ENCODE measurements at regions not wholly inside any gene's neighbourhood (a gene's known extent, or its start where the extent isn't known, plus 50 kb on each side); places are given as distances from the start of the nearest gene placed in this dataset.
A peak's percentile ranks its signal among the peaks of the same experiment; 100 is the strongest.
"Not testable (repeated sequence)": the region's sequence is repeated elsewhere in the genome, so short reads cannot be mapped to it uniquely, and the experiment has no call there.

- no peak for DNase-seq (ENCODE audit: low read depth in 2 of 2, low spot score in 1 of 2)
Observed at GRCh38 chr2:37569131-37569823, 102.2 kb downstream of the CDC42EP3 start.

GRCh38 chr2:37569986-37570679 lies 101.3 kb downstream of the CDC42EP3 start:
- no peak for DNase-seq (ENCODE audit: low read depth in 2 of 2, low spot score in 1 of 2)

- DNase-seq (ENCODE audit: low read depth in 2 of 2, low spot score in 1 of 2) = no peak
Observed at GRCh38 chr2:37570773-37571586, 100.5 kb downstream of the CDC42EP3 start.

GRCh38 chr2:37571587-37572136 lies 99.8 kb downstream of the CDC42EP3 start:
- DNase-seq (ENCODE audit: low read depth in 2 of 2, low spot score in 1 of 2) = no peak

GRCh38 chr2:37573451-37574388 lies 97.7 kb downstream of the CDC42EP3 start:
- no peak for DNase-seq (ENCODE audit: low read depth in 2 of 2, low spot score in 1 of 2)

GRCh38 chr2:37575780-37576179 lies 95.7 kb downstream of the CDC42EP3 start:
- no peak for DNase-seq (ENCODE audit: low read depth in 2 of 2, low spot score in 1 of 2)

GRCh38 chr2:37576194-37576593 lies 95.2 kb downstream of the CDC42EP3 start:
- DNase-seq (ENCODE audit: low read depth in 2 of 2, low spot score in 1 of 2) = not testable (repeated sequence)

- no peak for DNase-seq (ENCODE audit: low read depth in 2 of 2, low spot score in 1 of 2)
Observed at GRCh38 chr2:37576831-37577230, 94.6 kb downstream of the CDC42EP3 start.

- DNase-seq (ENCODE audit: low read depth in 2 of 2, low spot score in 1 of 2) = no peak
Observed at GRCh38 chr2:37579192-37579713, 92.2 kb downstream of the CDC42EP3 start.

- not testable (repeated sequence) for DNase-seq (ENCODE audit: low read depth in 2 of 2, low spot score in 1 of 2)
Observed at GRCh38 chr2:37579949-37580348, 91.5 kb downstream of the CDC42EP3 start.

GRCh38 chr2:37581433-37581832 lies 90.0 kb downstream of the CDC42EP3 start:
- no peak for DNase-seq (ENCODE audit: low read depth in 2 of 2, low spot score in 1 of 2)

GRCh38 chr2:37582481-37583220 lies 88.8 kb downstream of the CDC42EP3 start:
- no peak for DNase-seq (ENCODE audit: low read depth in 2 of 2, low spot score in 1 of 2)

GRCh38 chr2:37583402-37583801 lies 88.0 kb downstream of the CDC42EP3 start:
- no peak for DNase-seq (ENCODE audit: low read depth in 2 of 2, low spot score in 1 of 2)

GRCh38 chr2:37583867-37584266 lies 87.6 kb downstream of the CDC42EP3 start:
- DNase-seq (ENCODE audit: low read depth in 2 of 2, low spot score in 1 of 2) = no peak

- peak in 1 of 2 donors; percentile 28 for DNase-seq (ENCODE audit: low read depth in 2 of 2, low spot score in 1 of 2)
Observed at GRCh38 chr2:37585295-37585908, 86.0 kb downstream of the CDC42EP3 start.

GRCh38 chr2:37585982-37586621 lies 85.3 kb downstream of the CDC42EP3 start:
- peak; percentile 49 to 63 for DNase-seq (ENCODE audit: low read depth in 2 of 2, low spot score in 1 of 2)

GRCh38 chr2:37586663-37587317 lies 84.7 kb downstream of the CDC42EP3 start:
- DNase-seq (ENCODE audit: low read depth in 2 of 2, low spot score in 1 of 2) = no peak

GRCh38 chr2:37587817-37588216 lies 83.6 kb downstream of the CDC42EP3 start:
- no peak for DNase-seq (ENCODE audit: low read depth in 2 of 2, low spot score in 1 of 2)

All from stimulated activated CD8-positive, alpha-beta memory T cell treated with anti-CD3 and anti-CD28 coated beads, Interleukin-4, amount 100 ng/mL, for 4 hours (primary cell).